Peyer's patch (tissue), 4 donors: ENCODE measurements at regions not wholly inside any gene's neighbourhood (a gene's known extent, or its start where the extent isn't known, plus 50 kb on each side); places are given as distances from the start of the nearest gene placed in this dataset.
"Not testable (repeated sequence)": the region's sequence is repeated elsewhere in the genome, so short reads cannot be mapped to it uniquely, and the experiment has no call there.

Experiments
- DNase-seq, 3 donors: peaks; one replicate each; pipeline ENCODE4 v3.0.0-alpha.2; 2017 to 2019
- H3K27ac ChIP-seq, 4 donors: fragments of 200-600 bp; sonication (generic); one replicate each; pipeline ENCODE4 v1.5.1; 2016 to 2019
- H3K27me3 ChIP-seq, 2 donors: fragments of 200-600 bp; sonication (generic); one replicate each; pipeline ENCODE4 v1.5.1; 2019
- H3K36me3 ChIP-seq, 3 donors: fragments of 200-600 bp; sonication (generic); one replicate each; pipeline ENCODE4 v1.5.1; 2016 to 2019
- H3K4me1 ChIP-seq, 4 donors: fragments of 200-600 bp; sonication (generic); one replicate each; pipeline ENCODE4 v1.5.1; 2016 to 2019
- H3K4me3 ChIP-seq, 4 donors: fragments of 200-600 bp; sonication (generic); 1 replicate in 3 of 4; 2 replicates in 1 of 4; pipeline ENCODE4 v1.5.1; 2016 to 2019; ENCODE audit warnings: mild to moderate bottlenecking in 1 of 4
- H3K9me3 ChIP-seq, 4 donors: fragments of 200-600 bp; sonication (generic); one replicate each; pipeline ENCODE4 v1.5.1; 2016 to 2019; ENCODE audit warnings: mild to moderate bottlenecking in 1 of 4
- CTCF ChIP-seq, 6 experiments: fragments of 450-650 bp in 4 of 6; fragments of 200-600 bp in 2 of 6; sonication (generic) in 1 of 6; IDR thresholded peaks; one replicate each; pipeline ENCODE4 v1.5.1; 2017 to 2019; ENCODE audit warnings: antibody characterized with exemption in 6 of 6, mild to moderate bottlenecking in 3 of 6, moderate library complexity in 1 of 6
- POLR2A ChIP-seq, 2 donors: fragments of 450-650 bp; IDR thresholded peaks; one replicate each; pipeline ENCODE4 v1.5.1; 2017; ENCODE audit warnings: antibody characterized with exemption in 2 of 2, mild to moderate bottlenecking in 2 of 2, moderate library complexity in 2 of 2

- no peaks in the 10 kb centered on the region for H3K4me1 ChIP-seq
- no peaks in the 10 kb centered on the region for H3K9me3 ChIP-seq
- H3K27me3 ChIP-seq: no peaks in the 10 kb centered on the region
- H3K36me3 ChIP-seq: no peaks in the 10 kb centered on the region
- no peak for DNase-seq
- H3K4me3 ChIP-seq: no peak overlapping the region
- no peak for TF ChIP-seq POLR2A (IDR thresholded peaks at IDR 0.05)
- no peak for TF ChIP-seq CTCF (IDR thresholded peaks at IDR 0.05)
- no peak overlapping the region for H3K27ac ChIP-seq
Measured at GRCh38 chr3:67064105-67064504, 66.0 kb downstream of the KBTBD8 start.

GRCh38 chr3:67067251-67067650 lies 69.1 kb downstream of the KBTBD8 start:
- Histone ChIP-seq H3K27ac (no peak overlapping the region), H3K27me3 (no peaks in the 10 kb centered on the region), H3K4me3 (no peak overlapping the region), H3K9me3 (no peaks in the 10 kb centered on the region), H3K4me1 (no peaks in the 10 kb centered on the region), H3K36me3 (no peaks in the 10 kb centered on the region)
- no peak for TF ChIP-seq CTCF (IDR thresholded peaks at IDR 0.05)
- TF ChIP-seq POLR2A (IDR thresholded peaks at IDR 0.05): no peak
- DNase-seq: no peak

GRCh38 chr3:67072640-67073039 lies 74.5 kb downstream of the KBTBD8 start:
- H3K36me3 ChIP-seq, H3K9me3 ChIP-seq, H3K27me3 ChIP-seq, H3K4me3 ChIP-seq, DNase-seq, H3K4me1 ChIP-seq, H3K27ac ChIP-seq: not testable (repeated sequence)

- H3K36me3 ChIP-seq: no peaks in the 10 kb centered on the region
- H3K4me1 ChIP-seq: no peaks in the 10 kb centered on the region
- H3K27ac ChIP-seq: no peak overlapping the region
- no peak overlapping the region for H3K4me3 ChIP-seq
- no peaks in the 10 kb centered on the region for H3K27me3 ChIP-seq
- H3K9me3 ChIP-seq: no peaks in the 10 kb centered on the region
- TF ChIP-seq CTCF (IDR thresholded peaks at IDR 0.05) (no peak), POLR2A (IDR thresholded peaks at IDR 0.05) (no peak)
- no peak for DNase-seq
Measured at GRCh38 chr3:67073812-67074211, 75.7 kb downstream of the KBTBD8 start.

- no peak for DNase-seq
- no peak overlapping the region for H3K27ac ChIP-seq
- H3K36me3 ChIP-seq: no peaks in the 10 kb centered on the region
- no peaks in the 10 kb centered on the region for H3K9me3 ChIP-seq
- no peaks in the 10 kb centered on the region for H3K27me3 ChIP-seq
- H3K4me3 ChIP-seq: no peak overlapping the region
- H3K4me1 ChIP-seq: no peaks in the 10 kb centered on the region
- no peak for TF ChIP-seq CTCF (IDR thresholded peaks at IDR 0.05)
- no peak for TF ChIP-seq POLR2A (IDR thresholded peaks at IDR 0.05)
Measured at GRCh38 chr3:67075295-67075694, 77.2 kb downstream of the KBTBD8 start.

GRCh38 chr3:67076607-67077006 lies 78.5 kb downstream of the KBTBD8 start:
- Histone ChIP-seq H3K4me1 (no peaks in the 10 kb centered on the region), H3K27me3 (no peaks in the 10 kb centered on the region), H3K9me3 (no peaks in the 10 kb centered on the region), H3K36me3 (no peaks in the 10 kb centered on the region), H3K4me3 (no peak overlapping the region), H3K27ac (no peak overlapping the region)
- TF ChIP-seq POLR2A (IDR thresholded peaks at IDR 0.05) (no peak), CTCF (IDR thresholded peaks at IDR 0.05) (no peak)
- DNase-seq: no peak
